Sigmoid colon (tissue), 6 donors: ENCODE measurements at regions not wholly inside any gene's neighbourhood (a gene's known extent, or its start where the extent isn't known, plus 50 kb on each side); places are given as distances from the start of the nearest gene placed in this dataset.

Experiments used
- DNase-seq: peaks from one replicate; pipeline ENCODE4 v3.0.0-alpha.2; 2019
- H3K27ac ChIP-seq, 4 donors: fragments of 200-600 bp; sonication (generic); one replicate each; pipeline ENCODE4 v1.5.1; 2016 to 2019; ENCODE audit warnings: mild to moderate bottlenecking in 1 of 4
- H3K27me3 ChIP-seq, 3 donors: fragments of 200-600 bp; sonication (generic); one replicate each; pipeline ENCODE4 v1.5.1; 2019; ENCODE audit warnings: mild to moderate bottlenecking in 1 of 3
- H3K36me3 ChIP-seq, 4 donors: fragments of 200-600 bp; sonication (generic); one replicate each; pipeline ENCODE4 v1.5.1; 2016 to 2019
- H3K4me1 ChIP-seq, 4 donors: fragments of 200-600 bp; sonication (generic); one replicate each; pipeline ENCODE4 v1.5.1; 2017 to 2019
- H3K4me3 ChIP-seq, 4 donors: fragments of 200-600 bp; sonication (generic); one replicate each; pipeline ENCODE4 v1.5.1; 2017 to 2019; ENCODE audit warnings: mild to moderate bottlenecking in 2 of 4, moderate library complexity in 1 of 4
- H3K9me3 ChIP-seq, 4 donors: fragments of 200-600 bp in 3 of 4; sonication (generic) in 3 of 4; one replicate each; pipeline versions ENCODE4 v1.5.1 to v1.6.1; 2013 to 2019
- CTCF ChIP-seq, 4 experiments: fragments of 450-650 bp in 3 of 4; fragments of 200-600 bp in 1 of 4; IDR thresholded peaks; one replicate each; pipeline ENCODE4 v1.5.1; 2016 to 2019; ENCODE audit warnings: antibody characterized with exemption in 4 of 4, mild to moderate bottlenecking in 3 of 4, moderate library complexity in 2 of 4
- EP300 ChIP-seq, 4 donors: sonication (generic); formaldehyde crosslinking; IDR thresholded peaks; one replicate each; pipeline ENCODE4 v1.6.1; 2017; ENCODE audit warnings: antibody characterized with exemption in 4 of 4
- POLR2A ChIP-seq, 2 donors: fragments of 450-650 bp; IDR thresholded peaks; one replicate each; pipeline ENCODE4 v1.6.1; 2016; ENCODE audit warnings: antibody characterized with exemption in 2 of 2, mild to moderate bottlenecking in 2 of 2, moderate library complexity in 2 of 2
- POLR2AphosphoS5 ChIP-seq, 4 donors: sonication (generic); formaldehyde crosslinking; IDR thresholded peaks; one replicate each; pipeline ENCODE4 v1.6.1; 2017; ENCODE audit warnings: antibody characterized with exemption in 4 of 4
- WGBS, 2 donors: extraction: QIAGEN DNeasy Blood & Tissue Kit; methylation state at CpG; one replicate each; pipeline ENCODE4 v1.1.7; 2013; 5-methylcytosine and 5-hydroxymethylcytosine counted together
- intact Hi-C: fragments of 100-400 bp; cut with DNase I; formaldehyde crosslinking; loops from one replicate; pipeline ENCODE4 v1.15.1; 2023
- donor health status: healthy with polysubstance abuse.
- donor health status: healthy.

- H3K4me1 ChIP-seq: peaks cover 0 to 24% (median 21%) of the 10 kb centered on the region in 4 donors
- intact Hi-C loops: loop anchor here (5.0 kb wide), 1 partner anchor 93 kb away; the partner anchor contains the start of gene PODXL
- no peaks in the 10 kb centered on the region for H3K27me3 ChIP-seq
Measured at GRCh38 chr7:131649879-131650278, 93.5 kb upstream of the PODXL start.

DNA sequence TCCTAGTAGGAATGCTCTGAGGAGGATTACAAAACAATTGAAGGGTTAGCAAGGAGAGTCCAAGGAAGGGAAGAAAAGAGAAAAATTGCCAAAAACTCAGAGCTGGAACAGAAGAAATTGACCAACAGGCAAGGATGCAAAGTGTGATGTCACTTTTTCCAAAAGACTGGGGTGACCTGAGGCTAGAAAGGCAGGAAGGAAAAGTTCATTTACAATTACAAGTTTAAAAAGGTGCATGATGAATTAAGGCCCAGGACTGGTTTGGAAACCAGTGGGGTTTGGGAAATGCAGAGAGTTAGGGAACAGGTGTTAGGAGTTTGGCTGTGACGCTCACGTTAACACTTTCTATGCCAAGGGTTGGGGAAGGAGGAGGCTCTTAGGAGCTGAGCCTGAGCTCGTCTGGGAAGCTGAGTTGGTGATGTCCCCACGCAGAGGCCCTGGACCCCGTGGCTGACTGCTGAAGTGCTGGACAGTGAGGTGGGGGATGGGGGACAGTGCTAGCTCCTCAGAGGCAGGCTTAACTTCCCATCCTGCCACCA is 92.6 kb upstream of the PODXL start:
- 43 to 57% methylated on average over 5 of the region's 5 CpGs for WGBS, 2 donors
- no peaks in the 10 kb centered on the region for H3K36me3 ChIP-seq
- H3K4me1 ChIP-seq: peaks cover 0 to 24% (median 21%) of the 10 kb centered on the region in 4 donors
- H3K9me3 ChIP-seq: no peaks in the 10 kb centered on the region
- no peaks in the 10 kb centered on the region for H3K27me3 ChIP-seq
- H3K27ac ChIP-seq: peak overlapping the region in 3 of 4 donors; percentile 68 to 81 (median 69)
- TF ChIP-seq POLR2A (IDR thresholded peaks at IDR 0.05): no peak
- peak in 2 of 4 donors; percentile 12 to 18 for TF ChIP-seq POLR2AphosphoS5 (IDR thresholded peaks at IDR 0.05)
- peak in 1 of 4 donors; percentile 63 for TF ChIP-seq EP300 (IDR thresholded peaks at IDR 0.05)
- no peak for TF ChIP-seq CTCF (IDR thresholded peaks at IDR 0.05)
- intact Hi-C loops: no loop called here
- no peak overlapping the region for H3K4me3 ChIP-seq
- no peak for DNase-seq

More at GRCh38 chr7:131649879-131650278, 93.5 kb upstream of the PODXL start:
- WGBS, 2 donors: 87 to 89% methylated on average over 13 of the region's 13 CpGs
- Histone ChIP-seq H3K4me3 (no peak overlapping the region), H3K36me3 (no peaks in the 10 kb centered on the region), H3K9me3 (no peaks in the 10 kb centered on the region), H3K27ac (peak overlapping the region in 2 of 4 donors; percentile 68 to 81)
- TF ChIP-seq CTCF (IDR thresholded peaks at IDR 0.05) (no peak), EP300 (IDR thresholded peaks at IDR 0.05) (no peak), POLR2A (IDR thresholded peaks at IDR 0.05) (no peak), POLR2AphosphoS5 (IDR thresholded peaks at IDR 0.05) (no peak)
- DNase-seq: no peak

DNA sequence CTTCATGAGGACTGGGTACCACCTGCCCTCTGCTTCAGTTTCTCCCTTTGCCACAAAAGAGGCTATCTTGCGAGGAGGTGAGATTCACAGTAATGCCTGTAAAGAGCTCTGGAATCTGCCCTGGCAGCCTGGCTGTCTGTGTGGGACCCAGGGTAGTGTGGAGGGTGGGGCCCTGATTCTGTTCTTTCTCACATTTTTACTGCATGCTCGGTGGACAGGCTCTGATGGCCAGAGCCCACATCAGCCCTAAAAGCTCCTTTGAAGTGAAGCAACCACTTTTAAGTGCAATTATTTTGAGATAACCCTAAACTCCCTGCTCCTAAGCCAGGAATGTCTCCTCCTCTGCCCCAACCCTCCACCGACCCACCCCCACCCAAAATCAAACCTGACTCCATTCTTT is 92.1 kb upstream of the PODXL start:
- TF ChIP-seq EP300 (IDR thresholded peaks at IDR 0.05) (peak in 1 of 4 donors; percentile 78), POLR2AphosphoS5 (IDR thresholded peaks at IDR 0.05) (peak; percentile 20 to 85 (median 66)), POLR2A (IDR thresholded peaks at IDR 0.05) (no peak)
- H3K4me3 ChIP-seq: no peak overlapping the region
- DNase-seq: peak; percentile 74
- H3K36me3 ChIP-seq: no peaks in the 10 kb centered on the region
- no peaks in the 10 kb centered on the region for H3K9me3 ChIP-seq
- intact Hi-C loops: no loop called here
- H3K27me3 ChIP-seq: no peaks in the 10 kb centered on the region
- 41% methylated on average over 3 of the region's 3 CpGs for whole genome bisulfite sequencing, 2 donors
- H3K4me1 ChIP-seq: peaks cover 0 to 24% (median 21%) of the 10 kb centered on the region in 4 donors
- peak overlapping the region in 3 of 4 donors; percentile 68 to 81 (median 69) for H3K27ac ChIP-seq

DNA sequence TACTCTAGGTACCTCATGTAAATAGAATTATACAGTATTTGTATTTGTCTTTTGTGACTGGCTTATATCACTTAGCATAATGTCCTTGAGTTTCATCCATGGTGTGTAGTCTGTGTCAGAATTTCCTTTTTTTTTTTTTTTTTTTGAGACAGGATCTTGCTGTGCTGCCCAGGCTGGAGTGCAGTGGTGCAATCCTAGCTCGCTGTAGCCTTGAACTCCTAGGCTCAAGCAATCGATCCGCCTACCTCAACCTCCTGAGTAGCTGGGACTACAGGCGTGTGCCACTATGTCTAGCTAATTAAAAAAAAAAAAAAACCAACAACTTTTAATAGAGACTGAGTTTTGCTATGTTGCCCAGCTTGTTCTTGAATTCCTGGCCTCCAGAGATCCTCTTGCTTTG is 89.8 kb upstream of the PODXL start:
- no peak for DNase-seq
- H3K4me3 ChIP-seq: no peak overlapping the region
- no peak overlapping the region for H3K27ac ChIP-seq
- H3K4me1 ChIP-seq: peaks cover 0 to 24% (median 21%) of the 10 kb centered on the region in 4 donors
- H3K27me3 ChIP-seq: no peaks in the 10 kb centered on the region
- TF ChIP-seq EP300 (IDR thresholded peaks at IDR 0.05): no peak
- H3K9me3 ChIP-seq: no peaks in the 10 kb centered on the region
- 91% methylated on average over 4 of the region's 4 CpGs for WGBS, 2 donors
- intact Hi-C loops: no loop called here
- no peaks in the 10 kb centered on the region for H3K36me3 ChIP-seq

- Histone ChIP-seq H3K4me3 (no peak overlapping the region), H3K27ac (no peak overlapping the region), H3K27me3 (no peaks in the 10 kb centered on the region), H3K4me1 (no peaks in the 10 kb centered on the region), H3K36me3 (no peaks in the 10 kb centered on the region), H3K9me3 (no peaks in the 10 kb centered on the region)
- TF ChIP-seq CTCF (IDR thresholded peaks at IDR 0.05): no peak
- TF ChIP-seq POLR2A (IDR thresholded peaks at IDR 0.05): no peak
- TF ChIP-seq POLR2AphosphoS5 (IDR thresholded peaks at IDR 0.05): no peak
- no peak for TF ChIP-seq EP300 (IDR thresholded peaks at IDR 0.05)
- 48 to 66% methylated on average over 3 of the region's 3 CpGs for WGBS, 2 donors
- DNase-seq: no peak
- intact Hi-C loops: no loop called here
Measured at GRCh38 chr7:131642429-131642828, 86.0 kb upstream of the PODXL start.

GRCh38 chr7:131640686-131641085 is 84.3 kb upstream of the PODXL start:
- intact Hi-C loops: no loop called here
- Histone ChIP-seq H3K4me1 (no peaks in the 10 kb centered on the region), H3K36me3 (no peaks in the 10 kb centered on the region), H3K27me3 (no peaks in the 10 kb centered on the region), H3K9me3 (no peaks in the 10 kb centered on the region), H3K27ac (no peak overlapping the region), H3K4me3 (no peak overlapping the region)
- 84 to 86% methylated on average over 5 of the region's 5 CpGs for WGBS, 2 donors
- no peak for DNase-seq
- TF ChIP-seq EP300 (IDR thresholded peaks at IDR 0.05) (no peak), CTCF (IDR thresholded peaks at IDR 0.05) (no peak), POLR2A (IDR thresholded peaks at IDR 0.05) (no peak), POLR2AphosphoS5 (IDR thresholded peaks at IDR 0.05) (no peak)
